LNCAP (cell line): ENCODE measurements at regions not wholly inside any gene's neighbourhood (a gene's known extent, or its start where the extent isn't known, plus 50 kb on each side); places are given as distances from the start of the nearest gene placed in this dataset.

ENCODE experiments used
- TF ChIP-seq, protein P1 (sequence below): fragments of 450-650 bp; IDR thresholded peaks from 2 replicates; pipeline ENCODE4 v1.5.1; 2017; ENCODE audit warnings: mild to moderate bottlenecking

DNA sequence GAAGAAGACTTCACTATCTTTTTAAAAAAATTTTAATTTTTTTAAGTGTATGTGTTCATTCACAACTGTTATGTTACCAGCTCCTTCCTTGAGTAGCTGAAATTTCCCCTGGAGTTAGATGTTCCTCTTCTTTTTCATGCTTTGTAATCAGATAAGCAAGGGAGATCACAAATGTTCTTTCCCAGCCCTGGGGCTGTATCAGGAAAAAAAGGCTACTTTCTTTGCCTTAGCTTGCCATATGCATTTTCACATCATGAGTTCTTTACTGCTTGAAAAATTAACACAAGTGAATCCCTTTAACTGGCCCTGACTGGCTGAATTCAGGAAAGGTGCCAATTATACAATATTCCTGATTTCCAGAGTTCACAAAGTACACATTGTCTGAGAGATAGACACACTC is 353.2 kb upstream of the ATP11B start:
- TF ChIP-seq, protein P1, sequence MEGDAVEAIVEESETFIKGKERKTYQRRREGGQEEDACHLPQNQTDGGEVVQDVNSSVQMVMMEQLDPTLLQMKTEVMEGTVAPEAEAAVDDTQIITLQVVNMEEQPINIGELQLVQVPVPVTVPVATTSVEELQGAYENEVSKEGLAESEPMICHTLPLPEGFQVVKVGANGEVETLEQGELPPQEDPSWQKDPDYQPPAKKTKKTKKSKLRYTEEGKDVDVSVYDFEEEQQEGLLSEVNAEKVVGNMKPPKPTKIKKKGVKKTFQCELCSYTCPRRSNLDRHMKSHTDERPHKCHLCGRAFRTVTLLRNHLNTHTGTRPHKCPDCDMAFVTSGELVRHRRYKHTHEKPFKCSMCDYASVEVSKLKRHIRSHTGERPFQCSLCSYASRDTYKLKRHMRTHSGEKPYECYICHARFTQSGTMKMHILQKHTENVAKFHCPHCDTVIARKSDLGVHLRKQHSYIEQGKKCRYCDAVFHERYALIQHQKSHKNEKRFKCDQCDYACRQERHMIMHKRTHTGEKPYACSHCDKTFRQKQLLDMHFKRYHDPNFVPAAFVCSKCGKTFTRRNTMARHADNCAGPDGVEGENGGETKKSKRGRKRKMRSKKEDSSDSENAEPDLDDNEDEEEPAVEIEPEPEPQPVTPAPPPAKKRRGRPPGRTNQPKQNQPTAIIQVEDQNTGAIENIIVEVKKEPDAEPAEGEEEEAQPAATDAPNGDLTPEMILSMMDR: no peak

DNA sequence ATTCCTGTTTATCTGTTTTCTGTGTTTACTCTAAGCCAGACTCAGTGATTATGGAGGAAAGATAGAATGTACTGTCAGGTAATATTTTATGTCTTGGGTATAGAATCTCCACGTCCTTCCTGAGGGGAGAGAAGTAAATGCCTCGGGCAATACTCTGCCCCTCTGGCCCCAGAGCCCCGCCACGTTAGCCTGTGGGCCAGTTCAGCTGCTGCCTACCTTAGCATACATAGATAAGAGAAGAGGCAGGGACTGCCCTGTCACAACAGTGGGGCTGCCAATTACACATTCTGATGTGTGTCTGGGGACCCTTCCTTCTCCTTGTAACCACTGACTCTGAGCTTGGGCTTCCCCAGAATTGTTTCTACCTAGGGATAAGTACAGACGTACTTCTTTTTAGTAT is 347.7 kb upstream of the ATP11B start:
- TF ChIP-seq, protein P1: no peak

DNA sequence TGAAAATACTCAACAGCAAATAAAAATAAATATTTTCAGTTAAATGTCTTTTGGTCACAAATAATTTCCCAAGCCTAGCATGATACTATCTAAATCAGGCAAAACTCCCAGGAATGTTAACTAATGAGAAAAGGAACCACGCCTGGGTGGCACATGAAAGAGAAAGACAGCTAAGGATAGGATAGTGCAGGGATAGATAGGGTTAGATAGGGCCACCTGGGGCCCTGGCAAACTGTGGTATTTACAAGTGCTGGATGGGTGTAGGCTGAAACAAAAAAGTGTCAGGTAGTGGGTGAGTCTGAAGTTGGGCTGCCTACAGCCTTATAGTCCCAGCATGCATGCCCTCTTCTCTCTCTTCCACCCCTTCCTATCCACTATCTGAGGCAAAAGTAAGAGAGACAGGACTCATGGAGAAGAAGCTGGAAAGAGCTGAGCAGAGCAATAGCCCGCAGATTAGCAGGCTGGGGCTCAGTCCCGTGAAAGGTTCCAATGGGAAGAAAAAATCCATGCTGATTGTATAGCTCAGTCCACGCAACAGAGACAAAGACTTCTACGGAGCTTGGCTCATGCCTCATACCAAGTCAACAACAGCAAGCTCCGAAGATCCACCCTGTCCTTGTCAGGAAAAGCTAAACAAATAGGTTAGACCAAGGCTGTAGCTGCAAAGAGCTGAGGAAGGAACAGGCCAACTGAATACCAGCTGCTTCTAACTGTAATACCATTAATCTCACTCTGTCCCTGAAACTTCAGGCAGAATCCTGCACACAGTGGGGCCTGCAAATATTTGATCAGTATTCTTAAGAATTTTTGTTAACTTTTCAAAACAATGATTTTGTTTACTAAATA is 342.1 kb upstream of the ATP11B start:
- TF ChIP-seq, protein P1: no peak

DNA sequence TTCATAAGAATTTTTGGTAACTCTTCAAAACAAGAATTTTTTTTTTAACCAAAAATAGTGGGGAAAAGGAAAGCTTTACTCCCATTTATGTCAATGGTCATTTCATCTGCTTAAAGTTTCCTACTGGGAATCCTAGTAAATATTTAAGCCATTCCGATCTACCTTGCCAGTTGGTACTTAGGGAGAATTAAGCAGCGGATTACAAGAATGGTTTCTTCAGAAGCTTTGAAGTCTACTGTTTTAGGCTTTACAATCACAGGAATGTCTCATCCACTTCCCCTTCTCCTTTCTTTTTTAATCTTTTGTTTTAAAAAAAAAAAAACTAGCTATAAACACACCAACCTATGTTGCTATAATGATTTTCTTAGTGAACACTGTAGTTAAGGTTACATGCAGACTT is 341.4 kb upstream of the ATP11B start:
- TF ChIP-seq, protein P1: no peak

DNA sequence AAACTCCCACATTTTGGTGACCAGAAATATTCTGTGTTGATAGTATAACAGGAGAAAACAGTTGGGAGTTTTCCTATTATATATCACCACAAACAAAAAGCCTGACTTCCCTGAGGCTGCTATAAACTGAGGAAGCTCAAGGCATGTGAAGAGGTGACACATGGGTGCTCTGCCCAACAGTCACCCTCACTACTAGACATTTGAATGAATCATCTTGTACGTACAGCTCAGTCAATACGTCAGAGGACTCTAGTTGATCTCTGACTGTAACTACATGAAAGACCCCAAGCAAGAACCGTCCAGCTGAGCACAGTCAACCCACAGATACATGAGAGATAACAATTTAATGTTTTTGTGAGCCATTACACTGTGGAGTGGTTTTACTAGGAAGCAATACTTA is 338.3 kb upstream of the ATP11B start:
- TF ChIP-seq, protein P1: no peak

DNA sequence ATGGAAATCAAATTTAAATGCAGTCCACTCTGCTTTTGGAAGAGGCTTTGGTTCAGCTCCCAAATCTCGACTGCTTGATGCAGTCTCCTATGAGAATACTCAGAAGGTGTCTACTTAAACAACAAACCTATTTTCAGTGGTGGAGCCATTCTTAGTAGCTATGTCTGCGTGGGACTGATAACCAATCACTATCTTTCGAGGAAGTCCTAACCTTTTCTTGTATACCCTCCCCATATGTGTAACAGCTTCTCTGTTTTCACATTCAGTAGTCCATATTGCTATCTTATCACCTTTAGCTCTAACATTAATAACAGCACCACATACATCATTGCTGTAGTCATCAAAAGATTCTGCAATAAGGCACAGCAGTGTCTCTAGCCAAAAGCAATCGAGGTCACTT is 333.0 kb upstream of the ATP11B start:
- TF ChIP-seq, protein P1: no peak

DNA sequence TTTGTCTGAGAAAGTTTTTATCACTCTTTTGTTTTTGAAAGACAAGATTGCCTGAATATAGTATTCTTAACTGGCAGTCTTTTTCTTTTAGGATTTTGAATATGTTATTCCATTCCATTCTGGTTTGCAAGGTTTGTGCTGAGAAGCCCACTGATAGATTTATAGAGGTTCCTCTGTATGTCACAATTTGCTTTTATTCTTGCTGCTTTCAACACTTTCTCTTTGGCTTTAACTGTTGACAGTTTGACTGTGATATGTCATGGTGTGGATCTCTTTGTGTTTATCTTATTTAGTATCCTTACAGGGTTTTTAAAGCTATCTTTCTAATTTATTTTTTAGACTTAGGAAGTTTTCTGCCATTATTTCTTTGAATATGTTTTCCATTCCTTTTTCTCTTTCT is 331.2 kb upstream of the ATP11B start:
- TF ChIP-seq, protein P1: no peak
